Testis (tissue), 2 donors: ENCODE measurements at regions not wholly inside any gene's neighbourhood (a gene's known extent, or its start where the extent isn't known, plus 50 kb on each side); places are given as distances from the start of the nearest gene placed in this dataset.

ENCODE experiments used
- DNase-seq: peaks from one replicate; pipeline ENCODE4 v3.0.0-alpha.2; 2019
- H3K27ac ChIP-seq, 2 donors: fragments of 200-600 bp; sonication (generic); one replicate each; pipeline ENCODE4 v1.5.1; 2019
- H3K27me3 ChIP-seq: fragments of 200-600 bp; sonication (generic); one replicate; pipeline ENCODE4 v1.5.1; 2019
- H3K36me3 ChIP-seq: fragments of 200-600 bp; sonication (generic); one replicate; pipeline ENCODE4 v1.5.1; 2017; ENCODE audit warnings: low read depth; ENCODE audit errors: missing control alignments
- H3K4me1 ChIP-seq: fragments of 200-600 bp; sonication (generic); one replicate; pipeline ENCODE4 v1.5.1; 2019
- H3K4me3 ChIP-seq, 2 donors: fragments of 200-600 bp; sonication (generic); one replicate each; pipeline ENCODE4 v1.5.1; 2017 to 2019
- H3K9me3 ChIP-seq: fragments of 200-600 bp; sonication (generic); one replicate; pipeline ENCODE4 v1.5.1; 2017
- POLR2A ChIP-seq: fragments of 450-650 bp; IDR thresholded peaks from one replicate; pipeline ENCODE4 v1.6.1; 2017; ENCODE audit warnings: antibody characterized with exemption, mild to moderate bottlenecking, moderate library complexity
- WGBS, 2 donors: methylation state at CpG; one replicate each; pipeline ENCODE4 v1.1.5; 2018; 5-methylcytosine and 5-hydroxymethylcytosine counted together
- intact Hi-C: fragments of 100-400 bp; cut with DNase I; formaldehyde crosslinking; loops from one replicate; pipeline ENCODE4 v1.15.1; 2023; ENCODE audit warnings: low total_unique reads
- TF ChIP-seq, protein P1 (sequence below), 3 experiments: fragments of 450-650 bp in 2 of 3; fragments of 200-600 bp in 1 of 3; sonication (generic) in 1 of 3; IDR thresholded peaks; one replicate each; pipeline ENCODE4 v1.5.1; 2016 to 2019; ENCODE audit warnings: antibody characterized with exemption in 3 of 3, mild to moderate bottlenecking in 2 of 3, moderate library complexity in 1 of 3

DNA sequence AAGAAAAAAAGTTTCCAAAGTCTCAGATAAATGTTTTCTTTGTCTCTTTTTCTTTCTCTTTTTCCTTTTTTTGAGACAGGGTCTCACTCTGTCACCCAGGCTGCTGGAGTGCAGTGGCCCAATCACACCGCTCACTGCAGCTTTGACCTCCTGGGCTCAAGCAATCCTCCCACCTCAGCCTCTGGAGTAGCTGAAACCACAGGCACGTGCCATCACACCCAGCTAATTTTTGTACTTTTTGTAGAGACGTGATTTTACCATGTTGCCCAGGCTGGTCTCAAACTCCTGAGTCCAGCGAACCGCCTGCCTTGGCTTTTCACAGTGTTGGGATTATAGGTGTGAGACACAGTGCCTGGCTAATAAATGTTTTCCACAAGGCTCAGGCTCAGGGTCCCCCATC is 53.3 kb upstream of the KSR1 start:
- Histone ChIP-seq H3K27me3 (no peaks in the 10 kb centered on the region), H3K27ac (no peak overlapping the region), H3K9me3 (no peaks in the 10 kb centered on the region), H3K4me1 (no peaks in the 10 kb centered on the region), H3K36me3 (no peaks in the 10 kb centered on the region), H3K4me3 (no peak overlapping the region)
- intact Hi-C loops, result no loop called here
- TF ChIP-seq POLR2A, result no peak
- TF ChIP-seq, protein P1, sequence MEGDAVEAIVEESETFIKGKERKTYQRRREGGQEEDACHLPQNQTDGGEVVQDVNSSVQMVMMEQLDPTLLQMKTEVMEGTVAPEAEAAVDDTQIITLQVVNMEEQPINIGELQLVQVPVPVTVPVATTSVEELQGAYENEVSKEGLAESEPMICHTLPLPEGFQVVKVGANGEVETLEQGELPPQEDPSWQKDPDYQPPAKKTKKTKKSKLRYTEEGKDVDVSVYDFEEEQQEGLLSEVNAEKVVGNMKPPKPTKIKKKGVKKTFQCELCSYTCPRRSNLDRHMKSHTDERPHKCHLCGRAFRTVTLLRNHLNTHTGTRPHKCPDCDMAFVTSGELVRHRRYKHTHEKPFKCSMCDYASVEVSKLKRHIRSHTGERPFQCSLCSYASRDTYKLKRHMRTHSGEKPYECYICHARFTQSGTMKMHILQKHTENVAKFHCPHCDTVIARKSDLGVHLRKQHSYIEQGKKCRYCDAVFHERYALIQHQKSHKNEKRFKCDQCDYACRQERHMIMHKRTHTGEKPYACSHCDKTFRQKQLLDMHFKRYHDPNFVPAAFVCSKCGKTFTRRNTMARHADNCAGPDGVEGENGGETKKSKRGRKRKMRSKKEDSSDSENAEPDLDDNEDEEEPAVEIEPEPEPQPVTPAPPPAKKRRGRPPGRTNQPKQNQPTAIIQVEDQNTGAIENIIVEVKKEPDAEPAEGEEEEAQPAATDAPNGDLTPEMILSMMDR (IDR thresholded peaks at IDR 0.05), result no peak
- 64 to 86% methylated on average over 5 of the region's 5 CpGs for WGBS, 2 donors
- no peak for DNase-seq

GRCh38 chr17:27403480-27404005 is 52.7 kb upstream of the KSR1 start:
- H3K4me3 ChIP-seq, result no peak overlapping the region
- H3K27me3 ChIP-seq, result no peaks in the 10 kb centered on the region
- no peak for DNase-seq
- H3K27ac ChIP-seq, result no peak overlapping the region
- intact Hi-C loops, result no loop called here
- H3K36me3 ChIP-seq, result no peaks in the 10 kb centered on the region
- H3K4me1 ChIP-seq, result no peaks in the 10 kb centered on the region
- 82 to 91% methylated on average over 7 of the region's 7 CpGs for WGBS, 2 donors
- H3K9me3 ChIP-seq, result no peaks in the 10 kb centered on the region
- TF ChIP-seq, protein P1 (IDR thresholded peaks at IDR 0.05), result no peak
- TF ChIP-seq POLR2A, result no peak

- Histone ChIP-seq H3K9me3 (no peaks in the 10 kb centered on the region), H3K27me3 (no peaks in the 10 kb centered on the region), H3K27ac (no peak overlapping the region), H3K4me1 (no peaks in the 10 kb centered on the region), H3K4me3 (no peak overlapping the region), H3K36me3 (no peaks in the 10 kb centered on the region)
- intact Hi-C loops, result no loop called here
- DNase-seq, result no peak
- TF ChIP-seq, protein P1 (IDR thresholded peaks at IDR 0.05), result no peak
- TF ChIP-seq POLR2A, result no peak
Observed at GRCh38 chr17:27404676-27405075, 51.6 kb upstream of the KSR1 start.
